ENCODE measurements at regions not wholly inside any gene's neighbourhood (a gene's known extent, or its start where the extent isn't known, plus 50 kb on each side); places are given as distances from the start of the nearest gene placed in this dataset.
"Not testable (repeated sequence)": the region's sequence is repeated elsewhere in the genome, so short reads cannot be mapped to it uniquely, and the experiment has no call there.

DNA sequence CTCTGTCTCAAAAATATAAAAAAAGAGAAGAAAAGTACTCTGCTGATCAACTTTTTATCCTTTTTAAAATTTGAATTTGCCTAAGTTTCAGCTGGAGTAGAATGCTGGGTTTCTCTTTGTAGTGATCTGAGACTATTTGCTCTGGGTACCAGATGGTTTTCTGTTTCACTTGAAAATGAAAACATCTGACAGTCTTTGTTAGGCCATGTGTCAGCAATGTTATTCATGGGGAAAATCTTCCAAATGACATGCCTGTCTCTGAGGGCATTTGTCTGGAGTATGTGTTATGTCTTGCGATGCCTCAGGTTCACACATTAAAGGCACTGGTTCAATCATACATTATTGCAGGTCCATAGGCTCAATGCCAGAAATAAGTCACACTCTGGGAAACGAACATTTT, 175.3 kb upstream of the TMEM229A start:
- no peak for DNase-seq

DNA sequence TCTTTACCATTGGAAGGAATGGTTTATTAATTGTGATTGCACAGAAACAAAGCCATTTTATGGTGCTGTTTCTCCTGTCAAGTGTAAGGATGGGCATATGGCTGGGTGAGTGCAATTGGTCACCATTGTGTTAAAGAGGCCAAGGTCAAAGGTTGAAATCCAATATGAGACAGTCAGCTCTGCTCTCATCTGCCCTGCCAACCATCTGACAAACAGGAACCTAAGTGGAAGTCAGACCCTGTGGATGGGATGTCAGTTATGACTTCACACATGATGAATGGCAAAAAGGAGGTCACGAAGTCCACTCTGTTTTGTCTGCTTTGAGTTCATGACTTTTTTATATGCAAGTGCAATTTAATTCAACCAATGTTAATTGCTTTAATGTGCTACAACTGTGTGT, 172.7 kb upstream of the TMEM229A start:
- no peak for DNase-seq

DNA sequence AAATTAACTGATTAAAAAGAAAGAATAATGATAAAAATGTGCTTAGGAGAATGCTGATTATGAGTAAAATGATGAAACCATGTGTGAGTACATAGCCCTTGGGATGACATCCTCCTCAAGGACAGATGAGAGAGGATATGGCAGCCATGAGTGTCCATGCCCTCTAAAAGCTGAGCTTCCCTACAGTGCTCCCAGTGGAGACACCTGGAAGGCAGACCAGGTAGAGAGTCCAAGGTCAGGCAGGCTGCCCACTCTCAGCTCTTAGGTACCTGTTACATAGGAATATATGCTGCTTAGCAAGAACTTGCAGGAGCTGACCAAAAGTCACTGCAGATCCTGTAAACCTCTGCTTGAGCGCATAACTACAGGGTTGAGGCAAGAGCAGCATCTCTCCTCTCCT, 169.7 kb upstream of the TMEM229A start:
- DNase-seq, result no peak

DNA sequence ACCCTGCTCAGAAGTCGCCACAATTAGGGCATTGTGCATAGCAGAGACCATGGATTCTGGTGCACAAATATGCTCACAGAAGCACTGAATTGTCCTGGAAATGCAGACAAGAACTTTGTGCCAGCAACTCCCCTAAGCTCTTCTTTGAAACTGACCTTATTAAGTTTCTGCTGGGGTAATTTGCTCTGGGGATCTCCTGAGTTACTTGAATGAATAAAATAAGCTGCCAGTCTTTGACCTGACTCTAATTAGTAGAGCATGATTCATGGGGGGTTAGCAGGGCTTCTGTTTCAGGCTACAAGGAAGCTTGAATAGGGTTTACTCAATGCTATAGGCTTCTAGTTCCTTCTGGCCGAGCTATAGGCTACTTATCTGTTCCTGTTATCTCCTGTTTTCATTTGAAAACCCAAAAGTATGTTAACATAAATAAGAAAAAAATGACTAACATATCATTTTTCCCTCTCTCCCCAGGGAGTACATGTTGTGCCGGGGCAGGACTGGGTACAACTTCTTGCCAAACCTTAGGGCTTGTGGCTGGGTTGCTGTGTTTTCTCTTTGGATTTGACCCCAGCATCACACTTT, 169.0 kb upstream of the TMEM229A start:
- no peak for DNase-seq

DNA sequence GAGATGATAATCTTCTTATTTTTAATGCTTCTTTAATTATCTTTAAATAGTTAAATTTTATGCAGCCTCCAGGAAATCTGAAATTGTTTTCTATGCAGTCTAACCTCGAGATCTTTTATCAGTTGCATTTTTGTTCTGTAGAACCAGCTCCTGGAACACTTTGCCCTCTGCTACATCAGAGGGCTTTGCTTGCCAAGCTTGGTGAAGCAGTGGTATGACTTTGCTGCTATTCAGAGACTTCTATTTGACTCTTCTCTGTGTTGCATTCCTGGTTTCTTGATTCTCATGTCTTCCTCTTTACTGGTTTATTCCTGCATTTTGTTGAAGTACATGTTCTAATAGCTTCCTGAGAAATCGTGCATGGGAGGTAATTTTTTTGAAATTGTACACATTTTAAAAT, 163.7 kb upstream of the TMEM229A start:
- DNase-seq, result no peak

DNA sequence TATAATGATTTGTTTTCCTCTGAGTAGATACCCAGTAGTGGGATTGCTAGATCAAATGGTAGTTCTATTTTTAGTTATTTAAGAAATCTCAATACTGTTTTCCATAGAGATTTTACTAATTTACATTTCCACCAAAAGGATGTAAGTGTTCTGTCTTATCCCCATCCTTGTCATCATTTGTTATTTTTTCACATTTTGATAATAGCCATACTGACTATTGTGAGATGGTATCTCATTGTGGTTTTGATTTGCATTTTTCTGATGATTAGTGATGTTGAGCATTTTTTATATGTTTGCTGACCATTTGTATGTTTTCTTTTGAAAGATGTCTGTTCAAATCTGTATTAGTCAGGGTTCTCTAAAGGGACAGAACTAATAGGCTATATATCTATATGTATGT, 160.0 kb upstream of the TMEM229A start:
- DNase-seq, result no peak

DNA sequence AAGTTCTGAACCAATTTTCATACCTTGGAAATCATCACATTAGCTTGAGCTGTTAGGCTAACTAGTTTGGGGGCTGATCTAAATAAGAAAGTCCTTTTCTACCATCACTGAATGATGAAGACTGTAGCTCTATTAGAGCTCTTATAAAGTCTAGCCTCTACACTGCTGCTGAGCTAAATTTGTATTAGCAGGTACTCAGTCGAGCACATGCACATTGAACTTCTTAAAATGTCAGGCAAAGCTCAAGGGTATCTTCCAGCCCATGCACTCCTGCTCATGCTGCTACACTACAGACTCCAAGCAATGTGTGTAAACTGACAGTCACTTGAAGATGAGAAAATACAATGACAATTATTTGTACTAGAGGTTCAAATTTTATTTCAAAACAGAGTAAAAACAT, 158.8 kb upstream of the TMEM229A start:
- no peak for DNase-seq

DNA sequence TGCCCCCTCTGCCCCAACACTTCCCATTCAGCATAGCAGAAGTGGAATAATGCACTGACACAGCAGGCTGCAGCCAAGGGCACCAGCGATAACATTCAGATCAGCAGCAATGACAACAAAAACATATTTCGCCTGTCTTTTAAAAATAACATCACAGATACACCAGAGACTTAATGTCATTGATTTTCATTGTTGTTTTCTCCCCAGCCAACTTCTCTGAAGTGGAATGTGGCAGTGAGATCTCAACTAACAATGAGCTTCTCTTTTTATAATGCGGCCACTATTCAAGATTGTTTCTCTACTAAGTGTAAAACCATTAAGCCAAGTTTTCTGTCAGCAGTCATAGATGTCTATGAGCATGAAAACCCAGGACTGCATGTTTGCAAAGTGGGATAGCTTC, 158.2 kb upstream of the TMEM229A start:
- DNase-seq, result no peak

DNA sequence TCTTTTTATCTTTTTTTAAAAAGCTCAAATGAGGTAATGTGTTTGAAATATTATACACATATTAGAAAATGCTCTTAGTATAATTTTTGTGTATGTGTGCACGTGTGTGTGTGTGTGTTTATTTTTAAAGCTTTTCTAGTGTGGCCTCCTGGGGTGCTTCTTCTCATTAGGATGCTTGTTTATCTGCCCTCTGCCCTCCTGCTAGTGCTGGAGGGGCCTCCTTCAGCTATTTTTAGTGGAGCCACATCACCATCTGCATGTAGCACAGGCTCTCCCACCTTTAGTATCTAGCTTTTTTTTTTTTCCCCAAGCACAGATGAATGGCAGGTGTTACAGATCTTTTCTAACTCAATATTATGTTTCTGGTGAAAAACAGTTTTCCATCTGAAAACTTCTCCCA, 155.7 kb upstream of the TMEM229A start:
- no peak for DNase-seq

DNA sequence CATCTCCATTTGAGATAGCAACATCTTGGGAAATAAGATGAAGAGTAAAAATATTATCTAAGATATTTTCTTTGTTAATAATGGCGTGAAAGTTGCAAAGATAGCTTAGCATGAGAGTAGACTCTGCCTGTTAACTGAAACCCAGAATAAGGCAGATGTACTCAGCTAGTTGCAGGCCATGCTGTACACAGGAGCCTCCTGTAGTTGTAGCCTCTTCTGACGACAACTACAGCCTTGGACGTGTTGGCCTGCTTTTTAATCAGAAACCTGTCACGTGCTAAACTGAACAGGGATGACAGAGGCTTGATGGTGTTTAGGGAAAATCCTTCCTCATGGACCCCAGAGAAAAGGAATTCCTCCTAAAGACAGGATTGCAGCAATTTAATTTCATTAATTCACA, 155.1 kb upstream of the TMEM229A start:
- no peak for DNase-seq

DNA sequence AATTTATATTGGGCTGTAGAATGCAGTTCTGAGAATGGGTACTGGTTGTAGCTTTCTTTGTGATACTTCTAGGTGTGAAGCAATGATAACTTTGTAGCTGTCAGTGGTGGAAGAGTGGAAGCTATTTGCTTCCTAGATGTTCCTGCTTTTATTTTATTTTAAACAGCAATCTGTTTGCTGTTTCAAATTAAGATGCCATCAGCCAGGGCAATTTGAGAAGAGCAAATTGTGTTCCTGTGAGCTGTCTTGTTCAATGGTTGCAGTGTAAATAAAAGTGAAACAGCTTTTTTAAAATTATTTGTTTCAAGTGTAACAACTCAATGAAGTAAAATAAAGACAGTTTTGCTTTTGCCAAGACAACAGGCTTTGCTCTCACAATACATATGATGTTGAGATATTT, 150.8 kb upstream of the TMEM229A start:
- no peak for DNase-seq

DNA sequence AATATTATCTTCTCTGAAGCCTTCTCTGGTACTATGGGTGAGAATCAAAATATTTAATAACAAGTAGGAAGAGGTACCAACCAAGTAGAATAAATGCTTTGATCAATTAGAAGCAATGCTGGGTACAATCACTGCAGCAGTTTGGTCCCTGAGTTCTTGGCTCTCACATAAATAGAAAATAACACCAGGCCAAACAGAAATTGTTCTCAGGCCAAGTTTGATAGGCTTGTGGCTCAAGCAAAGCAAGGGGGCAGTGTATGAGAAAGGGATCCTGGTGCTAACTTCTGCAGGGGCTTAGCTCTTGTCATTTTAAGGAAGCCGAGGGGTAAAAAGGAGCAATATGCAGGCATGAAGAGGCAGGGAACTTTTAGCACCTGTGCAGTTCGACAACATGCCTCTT, 146.8 kb upstream of the TMEM229A start:
- no peak for DNase-seq

DNA sequence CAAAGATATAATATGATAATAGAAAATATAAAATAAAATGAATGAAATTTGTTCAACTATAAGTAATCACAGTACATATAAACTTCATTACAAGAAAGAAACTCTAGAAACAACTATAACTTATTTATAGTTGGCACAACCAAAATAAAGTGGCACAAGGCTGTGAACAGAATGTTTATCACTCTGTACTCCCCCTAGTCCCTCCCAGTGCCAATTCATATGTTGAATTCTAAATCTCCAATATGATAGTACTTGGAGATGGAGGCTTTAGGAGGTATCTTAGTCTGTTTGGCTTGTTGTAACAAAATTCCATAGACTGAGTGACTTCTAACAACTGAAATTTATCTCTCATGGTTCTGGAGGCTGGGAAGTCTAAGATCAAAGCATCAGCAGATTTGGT, 145.0 kb upstream of the TMEM229A start:
- no peak for DNase-seq

DNA sequence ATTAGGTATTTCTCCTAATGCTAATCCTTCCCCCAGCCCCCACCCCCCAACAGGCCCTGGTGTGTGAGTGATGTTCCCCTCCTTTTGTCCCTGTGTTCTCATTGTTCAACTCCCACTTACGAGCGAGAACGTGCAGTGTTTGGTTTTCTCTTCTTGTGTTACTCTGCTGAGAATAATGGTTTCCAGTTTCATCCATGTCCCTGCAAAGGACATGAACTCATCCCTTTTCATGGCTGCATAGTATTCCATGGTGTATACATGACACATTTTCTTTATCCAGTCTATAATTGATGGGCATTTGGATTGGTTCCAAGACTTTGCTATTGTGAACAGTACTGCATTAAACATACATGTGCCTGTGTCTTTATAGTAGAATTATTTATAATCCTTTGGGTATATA, 138.9 kb upstream of the TMEM229A start:
- not testable (repeated sequence) for DNase-seq

DNA sequence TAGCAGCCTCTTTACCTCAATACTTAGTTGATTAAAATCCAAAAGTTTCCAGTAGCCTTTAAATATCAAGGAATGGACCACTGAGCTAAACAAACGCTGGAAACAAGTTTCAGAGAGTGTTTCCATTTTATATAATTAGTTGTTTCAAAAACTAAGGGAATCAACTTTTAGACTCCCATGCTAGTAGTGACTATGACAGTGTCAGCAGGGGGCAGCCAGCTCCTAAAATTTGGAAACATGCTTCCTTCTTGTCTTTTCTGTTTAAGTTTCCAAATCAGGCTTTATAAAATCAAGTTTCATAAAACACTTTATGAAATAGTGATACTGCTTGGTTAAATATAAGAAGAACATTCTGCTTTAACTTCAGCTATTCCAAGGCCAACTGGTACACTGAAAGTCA, 138.2 kb upstream of the TMEM229A start:
- DNase-seq, result no peak

DNA sequence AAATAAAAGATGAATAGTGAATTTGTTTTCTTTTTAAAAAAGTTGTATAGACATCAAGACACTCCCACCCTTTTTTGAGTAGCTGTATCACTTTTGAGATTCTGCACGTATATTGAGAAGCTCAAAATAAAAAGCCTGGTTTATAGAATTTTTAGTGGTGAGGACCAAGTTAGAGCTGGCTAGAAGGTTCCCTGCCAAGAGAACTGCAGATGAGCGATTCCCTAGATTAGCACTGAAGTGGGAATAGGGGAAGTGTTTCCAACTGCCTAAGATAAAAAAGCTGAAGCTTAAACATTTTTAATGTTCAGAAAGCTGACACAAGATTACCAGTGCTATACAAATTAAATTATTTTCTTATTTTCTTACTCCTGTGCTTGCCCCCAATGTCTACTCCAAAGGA, 135.7 kb upstream of the TMEM229A start:
- no peak for DNase-seq

DNA sequence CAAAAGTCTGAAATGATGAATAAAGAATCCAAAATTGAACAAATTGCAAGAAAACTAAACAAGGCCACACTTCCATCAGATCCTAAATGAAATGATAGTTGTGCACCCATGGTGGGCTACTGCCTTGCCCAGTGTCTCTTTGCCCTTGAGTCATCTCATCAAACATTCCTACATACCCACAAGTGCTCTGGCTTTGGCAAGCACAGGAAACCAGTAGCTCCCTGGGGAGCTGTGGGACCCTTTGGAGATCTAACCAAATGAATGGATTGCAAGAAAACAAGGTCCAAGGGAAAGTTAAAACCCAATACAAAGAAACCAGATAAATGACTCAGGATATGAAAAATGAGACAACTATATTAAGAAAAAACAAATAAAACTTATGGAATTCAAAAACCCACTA, 129.8 kb upstream of the TMEM229A start:
- peak; percentile 23 for DNase-seq

DNA sequence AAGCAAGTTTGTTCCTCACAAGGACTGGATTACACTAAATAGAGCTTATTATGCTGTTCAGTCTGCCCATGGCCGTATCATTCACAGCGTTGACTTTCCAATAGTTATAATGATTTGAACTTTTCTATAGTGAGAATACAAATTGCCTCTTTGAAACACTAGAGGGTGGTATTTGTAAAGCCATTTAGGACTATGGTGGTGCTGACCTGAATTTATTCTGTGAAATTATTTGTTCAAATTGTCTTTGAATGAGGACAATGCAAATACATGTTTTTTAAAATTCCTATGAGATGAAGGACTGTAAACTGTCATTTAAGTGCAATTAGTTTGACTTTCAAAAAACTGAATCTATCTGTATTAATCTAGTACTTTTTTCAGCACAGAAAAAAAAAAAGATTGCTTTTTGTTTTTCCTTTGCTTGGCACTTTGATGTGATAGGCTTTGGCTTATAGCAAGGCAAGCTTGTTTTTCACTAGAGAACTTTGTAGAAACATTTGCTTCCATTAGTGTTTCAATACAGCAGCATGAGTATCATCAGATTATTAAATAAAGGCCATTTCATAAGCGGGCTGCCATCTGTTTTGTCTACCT, 122.7 kb upstream of the TMEM229A start:
- no peak for DNase-seq

DNA sequence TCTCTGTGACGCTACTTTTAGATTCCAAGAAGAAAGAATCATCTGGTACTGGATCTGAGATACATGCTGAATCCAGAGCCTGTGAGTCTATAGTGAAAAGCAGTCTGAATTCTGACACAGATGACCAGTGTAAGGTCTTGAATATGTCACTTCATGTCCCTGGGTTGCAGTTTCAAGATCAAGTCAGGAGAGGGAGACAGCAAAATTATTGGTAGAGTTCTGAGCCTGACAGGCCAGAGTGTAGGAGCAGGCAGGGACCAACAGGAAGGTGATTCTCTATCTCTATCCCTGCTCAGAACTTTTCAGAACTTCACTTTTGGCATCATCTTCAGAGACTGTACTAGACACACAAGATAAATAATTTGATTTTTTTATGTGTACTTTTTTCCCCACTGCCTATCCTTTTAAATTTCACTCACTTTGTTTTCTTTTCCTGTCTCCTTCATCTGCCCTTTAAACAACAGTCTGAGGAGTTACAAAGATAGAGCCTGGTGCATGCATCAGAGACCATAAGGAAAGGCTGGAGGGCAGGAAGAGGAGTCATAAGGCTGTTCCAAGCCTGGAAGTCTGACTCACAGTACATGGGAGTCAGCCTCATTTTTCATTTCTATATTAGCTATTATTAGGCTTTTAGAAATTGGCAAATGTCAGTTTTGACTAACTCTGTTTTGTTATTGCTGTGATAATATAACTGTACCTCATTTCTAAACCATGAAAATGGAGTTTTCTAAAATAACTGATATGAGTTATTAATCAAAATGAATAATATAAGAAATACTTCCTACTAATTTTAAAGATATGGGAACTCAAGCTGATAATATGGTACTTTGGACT, 120.2 kb upstream of the TMEM229A start:
- peak; percentile 2 for DNase-seq

DNA sequence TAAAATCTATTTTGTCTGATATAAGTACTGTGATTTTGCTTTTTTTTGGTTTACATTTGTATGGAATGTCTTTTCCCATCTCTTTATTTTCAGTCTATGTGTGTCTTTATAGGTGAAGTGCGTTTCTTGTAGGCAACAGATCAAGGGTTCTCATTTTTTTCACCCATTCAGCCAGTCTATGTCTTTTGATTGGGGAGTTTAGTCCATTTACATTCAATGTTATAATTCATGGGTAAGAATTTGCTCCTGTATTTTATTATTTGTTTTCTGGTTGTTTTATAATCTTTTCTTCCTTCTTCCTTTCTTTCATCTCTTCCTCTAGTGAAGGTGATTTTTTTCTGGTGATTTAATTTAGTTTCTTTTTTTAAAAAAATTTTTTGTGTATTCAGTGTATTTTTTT, 104.8 kb upstream of the TMEM229A start:
- no peak for DNase-seq

DNA sequence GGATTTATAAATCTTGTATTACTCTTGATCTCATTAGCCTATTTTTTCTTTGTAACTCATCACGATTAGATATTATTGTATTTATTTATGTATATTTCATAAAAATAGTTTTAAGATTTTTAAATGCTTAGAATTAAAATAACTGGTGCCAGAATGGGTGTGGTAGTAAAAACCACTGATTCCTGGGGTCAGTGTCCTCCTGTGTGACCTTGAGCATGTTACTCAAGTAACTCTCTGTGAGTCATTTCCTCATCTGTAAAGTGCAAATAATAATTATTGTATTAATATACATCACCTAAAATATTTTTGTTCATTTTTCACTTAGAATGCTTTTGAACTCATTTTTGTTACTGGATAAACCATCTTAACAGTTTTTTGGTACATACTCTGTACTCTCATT, 91.3 kb upstream of the TMEM229A start:
- DNase-seq, result no peak

DNA sequence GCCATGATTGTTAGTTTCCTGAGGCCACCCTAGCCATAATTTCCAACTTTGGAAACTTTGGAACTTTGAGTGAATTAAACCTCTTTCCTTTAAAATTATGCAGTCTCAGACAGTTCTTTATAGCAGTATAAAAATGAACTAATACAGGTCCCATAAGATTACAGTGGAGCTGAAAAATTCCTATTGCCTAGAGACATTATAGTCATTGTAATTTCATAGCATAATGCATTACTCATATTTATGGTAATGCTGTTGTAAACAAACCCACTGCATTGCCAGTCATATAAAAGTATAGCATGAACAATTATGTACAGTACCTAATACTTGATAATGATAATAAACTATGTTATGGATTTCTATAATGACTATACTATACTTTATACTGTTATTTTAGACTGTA, 88.0 kb upstream of the TMEM229A start:
- DNase-seq, result no peak

DNA sequence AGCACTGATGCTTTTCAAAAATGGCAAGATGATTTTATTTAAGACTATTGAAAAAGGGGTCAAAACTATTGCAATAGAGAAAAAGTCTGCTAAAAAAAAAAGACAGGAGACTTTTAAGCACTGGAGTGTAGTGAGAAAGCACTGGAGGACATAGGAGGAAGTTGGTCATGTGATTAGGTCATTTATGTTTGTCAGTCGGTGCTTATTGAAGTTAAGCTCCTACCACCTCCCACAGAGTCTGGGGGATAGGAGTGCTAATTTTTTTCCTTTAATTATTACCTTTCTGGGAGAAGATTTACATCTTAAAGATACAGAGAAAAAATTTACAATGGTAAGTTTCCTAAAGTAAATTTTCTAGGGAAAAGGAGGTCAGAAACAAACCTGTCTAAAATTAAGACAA, 80.2 kb upstream of the TMEM229A start:
- DNase-seq, result no peak

DNA sequence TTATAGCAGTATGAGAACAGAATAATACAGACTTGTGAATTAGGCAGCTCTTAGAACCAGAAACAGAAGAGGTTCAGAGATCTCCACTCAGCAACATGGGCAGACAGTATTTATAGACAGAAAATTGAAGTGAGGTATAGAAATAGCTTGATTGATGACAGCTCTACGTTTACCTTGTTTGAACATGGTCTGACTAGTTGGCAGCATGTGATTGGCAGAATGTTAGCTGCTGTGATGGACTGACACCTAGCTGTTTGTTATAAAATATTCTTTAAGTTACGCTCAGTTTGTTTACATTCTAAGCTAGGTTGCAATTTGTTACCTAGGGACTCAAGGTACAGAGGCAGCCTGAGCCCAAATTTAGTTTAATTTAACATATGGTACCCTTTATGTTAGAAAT, 73.7 kb upstream of the TMEM229A start:
- DNase-seq, result no peak

All from T1000 (cell line).